Lung (tissue), 11 donors: ENCODE measurements at regions not wholly inside any gene's neighbourhood (a gene's known extent, or its start where the extent isn't known, plus 50 kb on each side); places are given as distances from the start of the nearest gene placed in this dataset.
A peak's percentile ranks its signal among the peaks of the same experiment; 100 is the strongest.

Source experiments
- ATAC-seq: fragments of 200-7000 bp; cut with Tn5 transposase; one replicate; pipeline ENCODE4 v1.9.1; 2020; ENCODE audit warnings: moderate number of reproducible peaks; ENCODE audit not compliant: insufficient read depth, low FRiP score
- DNase-seq, 3 donors: peaks; one replicate each; pipeline ENCODE4 v3.0.0-alpha.2; 2013 to 2017
- H3K27ac ChIP-seq, 2 donors: one replicate each; pipeline ENCODE4 v1.5.1; 2013; ENCODE audit warnings: mild to moderate bottlenecking in 2 of 2, moderate library complexity in 2 of 2, control low read depth in 1 of 2, inconsistent platforms in 1 of 2, low read depth in 1 of 2, low read length in 1 of 2
- H3K27me3 ChIP-seq, 3 donors: one replicate each; pipeline ENCODE4 v1.5.1; 2013; ENCODE audit warnings: low read length in 2 of 3; ENCODE audit not compliant: control insufficient read depth in 3 of 3, insufficient read depth in 3 of 3
- H3K36me3 ChIP-seq, 4 donors: one replicate each; pipeline ENCODE4 v1.5.1; 2013; ENCODE audit warnings: low read length in 4 of 4, mild to moderate bottlenecking in 1 of 4, moderate library complexity in 1 of 4; ENCODE audit not compliant: control insufficient read depth in 4 of 4, insufficient read depth in 4 of 4
- H3K4me1 ChIP-seq, 5 donors: one replicate each; pipeline ENCODE4 v1.5.1; 2013; ENCODE audit warnings: low read length in 5 of 5, mild to moderate bottlenecking in 2 of 5, moderate library complexity in 1 of 5; ENCODE audit not compliant: control insufficient read depth in 5 of 5, insufficient read depth in 5 of 5
- H3K4me3 ChIP-seq: one replicate; pipeline ENCODE4 v1.5.1; 2013; ENCODE audit warnings: mild to moderate bottlenecking, control low read depth, moderate library complexity
- H3K9ac ChIP-seq, 2 donors: one replicate each; pipeline ENCODE4 v1.5.1; 2013; ENCODE audit warnings: low read length in 2 of 2, control low read depth in 1 of 2; ENCODE audit not compliant: insufficient read depth in 1 of 2
- H3K9me3 ChIP-seq, 4 donors: one replicate each; pipeline ENCODE4 v1.5.1; 2013; ENCODE audit warnings: low read length in 3 of 4, mild to moderate bottlenecking in 1 of 4, moderate library complexity in 1 of 4; ENCODE audit not compliant: control insufficient read depth in 4 of 4, insufficient read depth in 3 of 4
- WGBS, 2 donors: extraction: QIAGEN DNeasy Blood & Tissue Kit; methylation state at CpG; one replicate each; pipeline ENCODE4 v1.1.7; 2013; 5-methylcytosine and 5-hydroxymethylcytosine counted together
- TF ChIP-seq, protein P1 (sequence below): IDR thresholded peaks from 2 replicates; pipeline ENCODE4 v1.5.1; 2012; ENCODE audit warnings: mild to moderate bottlenecking; ENCODE audit errors: control extremely low read depth, extremely low read depth
- donor health status: control.
- donor health status: control.
- donor health status: Bipolar disorder and iron deficiency.
- donor health status: healthy.
- donor health status: DM: yes; HTN: yes; CAD: no.

DNA sequence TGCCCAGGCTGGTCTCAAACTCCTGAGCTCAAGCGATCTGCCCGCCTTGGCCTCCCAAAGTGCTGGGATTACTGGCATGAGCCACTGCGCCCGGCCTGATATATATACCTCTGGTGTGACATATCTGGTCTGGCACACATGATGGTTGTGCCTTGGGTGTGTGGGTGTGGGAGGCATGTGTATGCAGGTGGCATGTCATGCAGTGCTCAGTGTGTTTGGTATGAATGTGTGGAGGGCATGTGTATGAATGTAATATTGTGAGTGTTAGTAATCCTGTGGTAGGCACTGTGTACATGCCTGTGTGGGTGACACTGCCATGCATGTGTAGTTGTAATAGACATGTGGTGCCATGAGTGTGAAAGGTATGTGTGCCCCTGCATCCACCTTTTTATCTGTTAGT lies 179.3 kb upstream of the GOT2 start:
- no peak overlapping the region for H3K4me3 ChIP-seq
- peaks cover 0 to 3% (median 0%) of the 10 kb centered on the region in 5 donors for H3K4me1 ChIP-seq
- ATAC-seq (no peak), DNase-seq (no peak)
- no peak overlapping the region for H3K9ac ChIP-seq
- TF ChIP-seq, protein P1, sequence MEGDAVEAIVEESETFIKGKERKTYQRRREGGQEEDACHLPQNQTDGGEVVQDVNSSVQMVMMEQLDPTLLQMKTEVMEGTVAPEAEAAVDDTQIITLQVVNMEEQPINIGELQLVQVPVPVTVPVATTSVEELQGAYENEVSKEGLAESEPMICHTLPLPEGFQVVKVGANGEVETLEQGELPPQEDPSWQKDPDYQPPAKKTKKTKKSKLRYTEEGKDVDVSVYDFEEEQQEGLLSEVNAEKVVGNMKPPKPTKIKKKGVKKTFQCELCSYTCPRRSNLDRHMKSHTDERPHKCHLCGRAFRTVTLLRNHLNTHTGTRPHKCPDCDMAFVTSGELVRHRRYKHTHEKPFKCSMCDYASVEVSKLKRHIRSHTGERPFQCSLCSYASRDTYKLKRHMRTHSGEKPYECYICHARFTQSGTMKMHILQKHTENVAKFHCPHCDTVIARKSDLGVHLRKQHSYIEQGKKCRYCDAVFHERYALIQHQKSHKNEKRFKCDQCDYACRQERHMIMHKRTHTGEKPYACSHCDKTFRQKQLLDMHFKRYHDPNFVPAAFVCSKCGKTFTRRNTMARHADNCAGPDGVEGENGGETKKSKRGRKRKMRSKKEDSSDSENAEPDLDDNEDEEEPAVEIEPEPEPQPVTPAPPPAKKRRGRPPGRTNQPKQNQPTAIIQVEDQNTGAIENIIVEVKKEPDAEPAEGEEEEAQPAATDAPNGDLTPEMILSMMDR: no peak
- no peaks in the 10 kb centered on the region for H3K27me3 ChIP-seq
- no peaks in the 10 kb centered on the region for H3K36me3 ChIP-seq
- no peak overlapping the region for H3K27ac ChIP-seq
- 89 to 97% methylated on average over 4 of the region's 4 CpGs for WGBS, 2 donors
- H3K9me3 ChIP-seq: no peaks in the 10 kb centered on the region

DNA sequence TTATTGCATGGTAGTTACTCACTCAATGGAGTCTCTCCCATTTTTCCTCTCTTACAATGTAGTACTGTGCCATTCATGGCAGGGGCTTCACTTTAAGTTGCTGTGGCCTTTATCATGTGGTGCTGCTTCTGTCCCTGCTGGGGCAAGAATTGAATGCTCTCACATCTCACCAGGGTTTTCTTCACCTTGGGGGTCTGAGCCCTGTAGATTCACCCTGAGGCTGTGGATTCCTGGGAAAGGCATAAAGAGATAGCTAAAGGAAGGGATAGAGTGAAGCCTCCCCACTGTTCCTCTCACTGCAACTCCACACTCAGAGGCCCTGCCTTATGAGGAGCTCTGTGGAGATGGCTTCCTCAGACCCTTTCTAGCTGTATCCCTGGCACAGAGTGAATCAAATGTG lies 178.5 kb upstream of the GOT2 start:
- no peak for DNase-seq
- Histone ChIP-seq H3K9me3 (no peaks in the 10 kb centered on the region), H3K4me1 (peaks cover 0 to 8% (median 0%) of the 10 kb centered on the region in 5 donors), H3K36me3 (no peaks in the 10 kb centered on the region), H3K4me3 (no peak overlapping the region), H3K27me3 (no peaks in the 10 kb centered on the region), H3K9ac (no peak overlapping the region), H3K27ac (no peak overlapping the region)
- ATAC-seq: no peak
- TF ChIP-seq, protein P1: no peak

DNA sequence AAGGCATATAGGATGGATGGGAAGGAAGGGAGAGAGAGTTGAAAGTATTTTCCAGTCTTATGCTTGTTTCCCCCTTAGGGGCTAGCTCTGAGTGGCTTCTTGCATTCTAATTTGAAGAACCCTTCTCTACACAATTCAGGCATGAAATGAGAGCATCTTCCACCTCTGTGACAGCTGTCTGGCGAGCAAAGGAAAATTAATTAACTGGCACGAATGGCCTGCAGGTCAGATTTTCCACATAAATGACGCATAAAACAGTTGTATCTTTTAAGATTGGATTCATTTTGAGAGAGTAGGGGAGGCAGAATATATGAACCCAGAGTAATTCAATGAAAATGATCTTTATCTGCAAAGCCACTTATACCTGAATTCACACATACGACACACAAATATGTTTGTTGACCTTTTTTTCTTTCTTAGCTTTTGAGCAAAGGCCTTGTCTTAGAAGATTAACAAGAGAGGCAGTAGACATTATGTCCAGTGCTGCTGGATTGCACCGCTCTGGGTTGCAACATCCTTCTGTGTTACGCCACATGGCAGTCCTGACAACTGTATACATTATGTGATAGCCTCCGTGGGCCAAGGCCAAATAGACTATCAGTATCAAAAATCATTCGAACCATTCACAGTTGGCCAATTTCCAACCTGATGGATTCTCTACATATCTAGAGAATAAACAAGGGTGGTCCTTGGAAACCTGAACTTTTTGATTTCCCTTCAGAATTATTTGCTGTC lies 173.0 kb upstream of the GOT2 start:
- TF ChIP-seq, protein P1: no peak
- no peak for ATAC-seq
- Histone ChIP-seq H3K9me3 (no peaks in the 10 kb centered on the region), H3K4me1 (peaks cover 0 to 19% (median 0%) of the 10 kb centered on the region in 5 donors), H3K9ac (no peak overlapping the region), H3K4me3 (no peak overlapping the region), H3K36me3 (no peaks in the 10 kb centered on the region), H3K27ac (no peak overlapping the region), H3K27me3 (no peaks in the 10 kb centered on the region)
- WGBS, 2 donors: 61 to 75% methylated on average over 8 of the region's 8 CpGs
- peak; percentile 41 to 87 (median 59) for DNase-seq

DNA sequence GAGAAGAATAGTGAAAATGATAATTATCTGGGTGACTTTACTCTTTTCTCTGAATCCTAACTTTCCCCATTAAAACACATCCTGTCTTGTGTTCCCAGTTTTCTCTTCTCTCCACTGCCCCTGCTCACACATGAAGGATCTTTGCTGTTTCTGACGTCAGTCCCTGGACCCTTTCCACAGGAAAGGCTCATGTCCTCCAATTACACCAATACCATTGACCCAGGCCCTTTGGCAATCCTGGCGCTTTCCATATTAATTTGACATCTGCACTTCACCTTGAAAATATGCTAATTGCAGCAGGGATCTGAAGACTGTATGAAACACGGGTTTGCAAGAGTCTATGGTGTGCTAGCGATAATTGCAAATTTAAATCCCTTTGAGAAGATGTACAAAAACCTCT lies 170.2 kb upstream of the GOT2 start:
- Histone ChIP-seq H3K4me3 (no peak overlapping the region), H3K9me3 (no peaks in the 10 kb centered on the region), H3K4me1 (peaks cover 0 to 30% (median 0%) of the 10 kb centered on the region in 5 donors), H3K9ac (no peak overlapping the region), H3K27ac (no peak overlapping the region), H3K36me3 (no peaks in the 10 kb centered on the region), H3K27me3 (no peaks in the 10 kb centered on the region)
- DNase-seq (peak in 2 of 3 donors; percentile 31 to 56), ATAC-seq (no peak)
- 78 to 86% methylated on average over 4 of the region's 4 CpGs for WGBS, 2 donors
- TF ChIP-seq, protein P1: no peak
